HL-60 (cell line): ENCODE measurements at regions not wholly inside any gene's neighbourhood (a gene's known extent, or its start where the extent isn't known, plus 50 kb on each side); places are given as distances from the start of the nearest gene placed in this dataset.

Source experiments
- DNase-seq, 2 experiments: peaks; one replicate each; pipeline ENCODE4 v3.0.0-alpha.2; 2010 to 2020; ENCODE audit warnings: low read depth in 1 of 2, low spot score in 1 of 2
- H3K27ac ChIP-seq: fragments of 250-450 bp; sonication (Bioruptor Pico); replicated peaks from 2 replicates; pipeline ENCODE4 v1.5.1; 2020; ENCODE audit warnings: mild to moderate bottlenecking, moderate library complexity
- H3K27me3 ChIP-seq: fragments of 250-450 bp; sonication (Bioruptor Pico); 2 replicates; pipeline ENCODE4 v1.5.1; 2021; ENCODE audit warnings: mild to moderate bottlenecking, moderate library complexity; ENCODE audit not compliant: insufficient read depth, poor library complexity, severe bottlenecking
- H3K4me3 ChIP-seq: replicated peaks from 2 replicates; pipeline ENCODE4 v1.5.1; 2011; ENCODE audit warnings: mild to moderate bottlenecking, control low read depth, low read length; ENCODE audit not compliant: insufficient read depth
- CTCF ChIP-seq: IDR thresholded peaks from one replicate; pipeline ENCODE4 v1.5.1; 2011; ENCODE audit warnings: low read length, control low read depth, inconsistent platforms; ENCODE audit not compliant: insufficient read depth
- GABPA ChIP-seq: IDR thresholded peaks from 2 replicates; pipeline ENCODE4 v1.6.1; 2012; ENCODE audit warnings: low read depth
- POLR2AphosphoS5 ChIP-seq: IDR thresholded peaks from 2 replicates; pipeline ENCODE4 v1.6.1; 2012; ENCODE audit warnings: low read depth
- REST ChIP-seq: IDR thresholded peaks from 2 replicates; pipeline ENCODE4 v1.6.1; 2012; ENCODE audit warnings: low read depth; ENCODE audit not compliant: insufficient replicate concordance
- SPI1 ChIP-seq: IDR thresholded peaks from 2 replicates; pipeline ENCODE4 v1.6.1; 2012; ENCODE audit warnings: low read depth, mild to moderate bottlenecking, borderline replicate concordance

GRCh38 chr9:71614409-71615010 lies 153.8 kb downstream of the CEMIP2 start:
- no peak overlapping the region for H3K4me3 ChIP-seq
- H3K27ac ChIP-seq = no peak overlapping the region
- TF ChIP-seq REST (no peak), GABPA (no peak), POLR2AphosphoS5 (no peak), CTCF (no peak), SPI1 (no peak)
- no peak for DNase-seq
- no peaks in the 10 kb centered on the region for H3K27me3 ChIP-seq

GRCh38 chr9:71612889-71613288 lies 155.4 kb downstream of the CEMIP2 start:
- no peak for DNase-seq
- no peak overlapping the region for H3K27ac ChIP-seq
- no peak overlapping the region for H3K4me3 ChIP-seq
- no peak for TF ChIP-seq SPI1
- no peak for TF ChIP-seq CTCF
- TF ChIP-seq POLR2AphosphoS5 = no peak
- no peak for TF ChIP-seq GABPA
- H3K27me3 ChIP-seq = no peaks in the 10 kb centered on the region

- no peak for DNase-seq
- Histone ChIP-seq H3K4me3 (no peak overlapping the region), H3K27ac (no peak overlapping the region), H3K27me3 (no peaks in the 10 kb centered on the region)
- TF ChIP-seq REST (no peak), SPI1 (no peak), POLR2AphosphoS5 (no peak), GABPA (no peak), CTCF (no peak)
Measured at GRCh38 chr9:71609448-71609830, 158.9 kb downstream of the CEMIP2 start.

- Histone ChIP-seq H3K27me3 (no peaks in the 10 kb centered on the region), H3K4me3 (no peak overlapping the region), H3K27ac (no peak overlapping the region)
- no peak for DNase-seq
- TF ChIP-seq CTCF (no peak), GABPA (no peak), SPI1 (no peak), REST (no peak), POLR2AphosphoS5 (no peak)
Measured at GRCh38 chr9:71608825-71609447, 159.4 kb downstream of the CEMIP2 start.
